Mucosa of rectum (tissue), 2 donors: ENCODE measurements at regions not wholly inside any gene's neighbourhood (a gene's known extent, or its start where the extent isn't known, plus 50 kb on each side); places are given as distances from the start of the nearest gene placed in this dataset.

Source experiments
- H3K27ac ChIP-seq, 2 donors: one replicate each; pipeline ENCODE4 v1.7.0; 2013; ENCODE audit warnings: inconsistent platforms in 2 of 2, low read depth in 2 of 2, low read length in 2 of 2
- H3K27me3 ChIP-seq, 2 donors: one replicate each; pipeline ENCODE4 v1.7.0; 2013; ENCODE audit warnings: low read length in 2 of 2; ENCODE audit not compliant: control insufficient read depth in 2 of 2, insufficient read depth in 2 of 2
- H3K36me3 ChIP-seq, 2 donors: one replicate each; pipeline ENCODE4 v1.7.0; 2013; ENCODE audit warnings: low read length in 2 of 2; ENCODE audit not compliant: control insufficient read depth in 2 of 2, insufficient read depth in 2 of 2
- H3K4me1 ChIP-seq, 2 donors: one replicate each; pipeline ENCODE4 v1.7.0; 2013; ENCODE audit warnings: low read length in 2 of 2, mild to moderate bottlenecking in 1 of 2; ENCODE audit not compliant: control insufficient read depth in 2 of 2, insufficient read depth in 2 of 2
- H3K4me3 ChIP-seq, 2 donors: one replicate each; pipeline ENCODE4 v1.7.0; 2013; ENCODE audit warnings: low read length in 2 of 2
- H3K9ac ChIP-seq, 2 donors: one replicate each; pipeline ENCODE4 v1.7.0; 2013; ENCODE audit warnings: low read length in 2 of 2, low read depth in 1 of 2, mild to moderate bottlenecking in 1 of 2
- H3K9me3 ChIP-seq, 2 donors: one replicate each; pipeline ENCODE4 v1.7.0; 2013; ENCODE audit warnings: low read length in 2 of 2; ENCODE audit not compliant: control insufficient read depth in 2 of 2
- donor health status: healthy.
- donor health status: Normal muscosa, but diverticular disease.

DNA sequence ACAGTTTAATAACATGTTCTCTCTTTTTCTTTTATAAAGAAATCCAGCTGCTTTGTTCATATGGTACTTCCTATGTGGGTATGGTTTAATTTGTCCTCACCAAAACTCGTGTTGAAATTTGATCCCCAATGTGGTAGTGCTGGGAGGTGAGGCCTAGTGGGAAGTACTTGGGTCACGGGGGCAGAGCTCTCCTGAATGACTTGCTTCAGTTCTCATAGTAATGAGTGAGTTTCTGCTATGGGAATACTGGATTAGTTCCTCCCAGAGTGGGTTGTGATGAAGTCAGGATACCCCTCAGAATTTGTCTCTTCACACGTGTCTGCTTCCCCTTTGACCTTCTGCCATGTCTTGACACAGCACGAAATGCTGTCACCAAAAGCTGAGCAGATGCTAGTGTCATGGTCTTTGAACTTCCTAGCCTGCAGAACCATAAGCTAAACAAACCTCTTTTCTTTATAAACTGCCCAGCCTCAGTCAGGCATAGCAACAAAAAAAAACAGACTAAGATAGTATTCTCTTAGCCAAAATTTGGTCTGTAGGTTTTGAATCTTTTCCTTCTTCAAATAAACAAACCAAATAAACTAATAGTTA lies 87.8 kb upstream of the HS3ST5 start:
- Histone ChIP-seq H3K4me3 (no peak overlapping the region), H3K9me3 (no peaks in the 10 kb centered on the region), H3K27ac (no peak overlapping the region), H3K36me3 (no peaks in the 10 kb centered on the region), H3K9ac (no peak overlapping the region), H3K27me3 (no peaks in the 10 kb centered on the region), H3K4me1 (no peaks in the 10 kb centered on the region)

GRCh38 chr6:114428341-114428740 lies 85.5 kb upstream of the HS3ST5 start:
- no peaks in the 10 kb centered on the region for H3K9me3 ChIP-seq
- no peak overlapping the region for H3K9ac ChIP-seq
- no peak overlapping the region for H3K4me3 ChIP-seq
- H3K4me1 ChIP-seq, result no peaks in the 10 kb centered on the region
- H3K27ac ChIP-seq, result no peak overlapping the region
- H3K27me3 ChIP-seq, result no peaks in the 10 kb centered on the region
- H3K36me3 ChIP-seq, result no peaks in the 10 kb centered on the region

DNA sequence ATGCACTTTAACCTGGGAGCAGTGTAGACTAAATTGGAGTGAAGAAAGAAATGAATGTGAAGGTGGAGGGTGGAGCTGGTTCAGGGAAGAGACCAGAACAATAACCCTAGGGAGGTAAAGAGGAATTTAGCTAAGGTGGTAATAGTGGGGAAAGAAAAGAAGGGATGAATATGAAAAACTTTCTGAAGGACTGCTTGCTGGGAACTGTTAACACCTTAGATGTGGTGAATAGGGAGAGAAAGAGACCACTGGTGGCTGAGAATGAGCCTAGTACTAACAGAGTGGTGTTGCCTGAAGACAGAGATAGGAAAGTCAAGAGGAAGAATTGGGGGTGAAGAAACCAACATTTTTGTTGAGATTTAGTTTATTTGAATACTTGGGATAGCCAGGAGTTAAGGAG lies 78.4 kb upstream of the HS3ST5 start:
- H3K36me3 ChIP-seq, result no peaks in the 10 kb centered on the region
- H3K27ac ChIP-seq, result no peak overlapping the region
- no peaks in the 10 kb centered on the region for H3K4me1 ChIP-seq
- no peak overlapping the region for H3K9ac ChIP-seq
- no peak overlapping the region for H3K4me3 ChIP-seq
- H3K9me3 ChIP-seq, result no peaks in the 10 kb centered on the region
- no peaks in the 10 kb centered on the region for H3K27me3 ChIP-seq

GRCh38 chr6:114419175-114419574 lies 76.4 kb upstream of the HS3ST5 start:
- H3K27ac ChIP-seq, result no peak overlapping the region
- H3K4me1 ChIP-seq, result no peaks in the 10 kb centered on the region
- H3K36me3 ChIP-seq, result no peaks in the 10 kb centered on the region
- no peak overlapping the region for H3K9ac ChIP-seq
- H3K4me3 ChIP-seq, result no peak overlapping the region
- H3K9me3 ChIP-seq, result no peaks in the 10 kb centered on the region
- no peaks in the 10 kb centered on the region for H3K27me3 ChIP-seq

- no peaks in the 10 kb centered on the region for H3K27me3 ChIP-seq
- no peak overlapping the region for H3K27ac ChIP-seq
- H3K4me3 ChIP-seq, result no peak overlapping the region
- no peaks in the 10 kb centered on the region for H3K36me3 ChIP-seq
- no peaks in the 10 kb centered on the region for H3K4me1 ChIP-seq
- no peaks in the 10 kb centered on the region for H3K9me3 ChIP-seq
- H3K9ac ChIP-seq, result no peak overlapping the region
Observed at GRCh38 chr6:114418304-114418972, 75.6 kb upstream of the HS3ST5 start.

DNA sequence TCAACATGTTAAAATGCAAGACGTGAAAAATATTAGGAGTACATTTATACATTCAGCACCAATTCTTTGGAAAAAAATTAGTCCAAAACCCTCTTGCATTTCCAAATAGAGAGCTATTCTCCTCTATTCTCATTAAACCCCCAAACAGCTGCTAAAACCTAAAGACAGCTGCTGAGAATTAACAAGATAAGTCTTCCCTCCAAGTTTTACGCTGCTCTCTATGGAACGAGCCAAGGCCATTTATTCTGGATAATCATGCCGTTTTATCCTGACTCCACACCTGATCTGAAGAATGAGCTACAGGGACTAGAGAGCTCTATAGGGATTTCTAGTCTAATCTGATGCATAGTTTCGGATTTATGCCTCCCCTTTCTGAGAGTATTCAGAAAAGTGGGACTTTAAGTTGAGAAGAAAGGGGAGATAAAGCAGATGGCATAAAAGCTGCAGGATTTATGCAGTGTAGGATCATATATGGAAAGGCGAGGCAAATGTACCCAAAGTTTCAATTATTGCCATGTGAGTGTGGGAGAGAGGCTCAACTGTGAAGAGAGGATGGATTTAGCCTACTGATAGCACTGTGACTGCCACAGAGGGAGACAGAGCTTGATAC lies 64.7 kb upstream of the HS3ST5 start:
- Histone ChIP-seq H3K36me3 (no peaks in the 10 kb centered on the region), H3K27ac (no peak overlapping the region), H3K9ac (no peak overlapping the region), H3K4me3 (no peak overlapping the region), H3K27me3 (no peaks in the 10 kb centered on the region), H3K9me3 (no peaks in the 10 kb centered on the region), H3K4me1 (no peaks in the 10 kb centered on the region)

- no peak overlapping the region for H3K27ac ChIP-seq
- H3K9me3 ChIP-seq, result no peaks in the 10 kb centered on the region
- no peaks in the 10 kb centered on the region for H3K27me3 ChIP-seq
- H3K9ac ChIP-seq, result no peak overlapping the region
- H3K4me3 ChIP-seq, result no peak overlapping the region
- H3K4me1 ChIP-seq, result no peaks in the 10 kb centered on the region
- no peaks in the 10 kb centered on the region for H3K36me3 ChIP-seq
Observed at GRCh38 chr6:114404339-114404955, 61.6 kb upstream of the HS3ST5 start.

DNA sequence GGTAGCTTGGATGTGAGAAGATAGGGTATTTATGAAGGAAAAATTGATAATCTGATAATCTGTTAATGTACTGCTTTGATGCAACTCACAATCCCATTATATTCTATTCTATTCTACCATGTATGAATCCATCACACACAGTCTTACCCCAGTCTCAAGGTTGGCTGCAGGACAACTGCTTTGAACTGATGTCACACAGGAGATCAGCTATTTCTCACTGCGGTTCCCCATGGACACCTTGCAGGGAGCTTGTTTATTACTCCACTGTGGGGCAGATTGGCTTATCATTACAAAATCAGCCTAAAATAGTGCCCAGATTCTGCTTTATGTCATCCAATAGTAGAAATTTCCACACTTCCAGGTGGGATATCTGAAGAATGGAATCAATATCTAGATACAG lies 61.0 kb upstream of the HS3ST5 start:
- H3K9me3 ChIP-seq, result no peaks in the 10 kb centered on the region
- H3K36me3 ChIP-seq, result no peaks in the 10 kb centered on the region
- no peak overlapping the region for H3K4me3 ChIP-seq
- no peak overlapping the region for H3K27ac ChIP-seq
- H3K27me3 ChIP-seq, result no peaks in the 10 kb centered on the region
- H3K4me1 ChIP-seq, result no peaks in the 10 kb centered on the region
- no peak overlapping the region for H3K9ac ChIP-seq

- Histone ChIP-seq H3K36me3 (no peaks in the 10 kb centered on the region), H3K4me1 (no peaks in the 10 kb centered on the region), H3K27ac (no peak overlapping the region), H3K9ac (no peak overlapping the region), H3K27me3 (no peaks in the 10 kb centered on the region), H3K4me3 (no peak overlapping the region), H3K9me3 (no peaks in the 10 kb centered on the region)
Observed at GRCh38 chr6:114398481-114398880, 55.7 kb upstream of the HS3ST5 start.
